GM12878 (cell line): ENCODE measurements at regions not wholly inside any gene's neighbourhood (a gene's known extent, or its start where the extent isn't known, plus 50 kb on each side); places are given as distances from the start of the nearest gene placed in this dataset.

Experiments
- ATAC-seq: fragments of 200-7000 bp; cut with Tn5 transposase; 3 replicates; pipeline ENCODE4 v1.9.1; 2020; ENCODE audit warnings: mild to moderate bottlenecking, moderate library complexity
- BruUV-seq: library from RNA; stranded (reverse); fragments of 400-500 nt; replicated peaks from 2 replicates; lab custom pipeline; 2021; lab: Mats Ljungman, UMichigan
- CTCF ChIA-PET: fragments of 300-600 bp; sonication (Branson Sonifier 250); formaldehyde crosslinking; extraction: SDS; loops from one replicate; lab custom pipeline; 2021; ENCODE audit warnings: inconsistent platforms; lab: Yijun Ruan, JAX
- POLR2A ChIA-PET: fragments of 350-600 bp; formaldehyde crosslinking; extraction: SDS; loops from one replicate; lab custom pipeline; 2021; ENCODE audit warnings: inconsistent platforms; lab: Charles Lee
- RAD21 ChIA-PET: fragments of 300-600 bp; sonication (Branson Sonifier 250); formaldehyde crosslinking; loops from one replicate; lab custom pipeline; 2023; ENCODE audit warnings: antibody characterized with exemption; ENCODE audit not compliant: unreplicated experiment; lab: Charles Lee
- SMC1A ChIA-PET: fragments of 300-600 bp; sonication (Branson Sonifier 250); formaldehyde crosslinking; loops from one replicate; lab custom pipeline; 2023; ENCODE audit not compliant: unreplicated experiment, uncharacterized antibody; lab: Charles Lee
- DNase-seq: peaks from one replicate; pipeline ENCODE4 v3.0.0-alpha.2; 2011; ENCODE audit warnings: low read depth, low spot score
- FAIRE-seq: peaks from 3 replicates; lab custom pipeline; 2011; peaks lifted over from hg19 to GRCh38; lab: Jason Lieb, UNC
- H2AFZ ChIP-seq: 2 replicates; pipeline ENCODE4 v1.6.0; 2011; ENCODE audit warnings: low read depth, low read length, control low read depth; ENCODE audit not compliant: control insufficient read depth
- H3K27ac ChIP-seq: 2 replicates; pipeline ENCODE4 v1.5.1; 2011; ENCODE audit warnings: control low read depth; ENCODE audit not compliant: control insufficient read depth, insufficient read depth
- H3K27me3 ChIP-seq, 2 experiments: replicated peaks in 1 of 2; 2 replicates each; pipeline versions ENCODE4 v1.6.0 to v1.6.1; 2011; ENCODE audit warnings: low read length in 1 of 2; ENCODE audit not compliant: control insufficient read depth in 2 of 2, insufficient read depth in 2 of 2
- H3K36me3 ChIP-seq, 2 experiments: 2 replicates each; pipeline ENCODE4 v1.5.1; 2011; ENCODE audit warnings: low read length in 1 of 2; ENCODE audit not compliant: control insufficient read depth in 2 of 2, insufficient read depth in 2 of 2
- H3K4me1 ChIP-seq: 2 replicates; pipeline ENCODE4 v1.6.1; 2011; ENCODE audit warnings: mild to moderate bottlenecking, low read length, moderate library complexity, mixed read lengths; ENCODE audit not compliant: control insufficient read depth, insufficient read depth
- H3K4me2 ChIP-seq: 2 replicates; pipeline ENCODE4 v1.6.0; 2011; ENCODE audit warnings: control low read depth; ENCODE audit not compliant: control insufficient read depth, insufficient read depth
- H3K4me3 ChIP-seq: fragments of 200-600 bp; sonication (generic); 2 replicates; pipeline ENCODE4 v1.5.1; 2016
- H3K79me2 ChIP-seq: 2 replicates; pipeline ENCODE4 v1.6.0; 2011; ENCODE audit warnings: low read length; ENCODE audit not compliant: control insufficient read depth, insufficient read depth
- H3K9ac ChIP-seq: 2 replicates; pipeline ENCODE4 v1.8.0; 2011; ENCODE audit warnings: low read length, control low read depth, mixed read lengths; ENCODE audit not compliant: control insufficient read depth, insufficient read depth
- H3K9me3 ChIP-seq: replicated peaks from 3 replicates; pipeline ENCODE4 v1.5.1; 2011; ENCODE audit warnings: mild to moderate bottlenecking, low read length; ENCODE audit not compliant: control insufficient read depth, insufficient read depth
- H4K20me1 ChIP-seq: 2 replicates; pipeline ENCODE4 v1.6.0; 2011; ENCODE audit not compliant: control insufficient read depth, insufficient read depth
- CREB1 ChIP-seq: IDR thresholded peaks from 2 replicates; pipeline ENCODE4 v1.6.1; 2012; ENCODE audit warnings: low read depth, mild to moderate bottlenecking, inconsistent platforms
- HDGF ChIP-seq: fragments of 450-650 bp; IDR thresholded peaks from 2 replicates; pipeline ENCODE4 v1.6.1; 2016; ENCODE audit warnings: antibody characterized with exemption
- LARP7 ChIP-seq: fragments of 450-650 bp; IDR thresholded peaks from 2 replicates; pipeline ENCODE4 v1.6.1; 2017; ENCODE audit warnings: mild to moderate bottlenecking
- NR2C2 ChIP-seq: IDR thresholded peaks from 2 replicates; pipeline ENCODE4 v1.6.1; 2011; ENCODE audit warnings: borderline replicate concordance, low read depth; ENCODE audit not compliant: control insufficient read depth, insufficient read length
- ZNF217 ChIP-seq: fragments of 450-650 bp; IDR thresholded peaks from 2 replicates; pipeline ENCODE4 v1.6.1; 2017; ENCODE audit warnings: antibody characterized with exemption, mild to moderate bottlenecking
- WGBS: methylation state at CpG from one replicate; pipeline ENCODE4 v1.1.6; 2016; ENCODE audit warnings: low lambda C conversion rate; ENCODE audit not compliant: insufficient replicate concordance, insufficient coverage; ENCODE audit errors: missing lambda C conversion rate; 5-methylcytosine and 5-hydroxymethylcytosine counted together
- in situ Hi-C: fragments of 300-500 bp; cut with MboI; formaldehyde crosslinking; loops from 9 replicates; pipeline ENCODE4 v1.14.3; 2018; ENCODE audit warnings: mixed read lengths
- intact Hi-C: fragments of 100-400 bp; cut with micrococcal nuclease; formaldehyde crosslinking; loops from one replicate; pipeline ENCODE4 v1.14.2; 2022; ENCODE audit not compliant: unreplicated experiment

DNA sequence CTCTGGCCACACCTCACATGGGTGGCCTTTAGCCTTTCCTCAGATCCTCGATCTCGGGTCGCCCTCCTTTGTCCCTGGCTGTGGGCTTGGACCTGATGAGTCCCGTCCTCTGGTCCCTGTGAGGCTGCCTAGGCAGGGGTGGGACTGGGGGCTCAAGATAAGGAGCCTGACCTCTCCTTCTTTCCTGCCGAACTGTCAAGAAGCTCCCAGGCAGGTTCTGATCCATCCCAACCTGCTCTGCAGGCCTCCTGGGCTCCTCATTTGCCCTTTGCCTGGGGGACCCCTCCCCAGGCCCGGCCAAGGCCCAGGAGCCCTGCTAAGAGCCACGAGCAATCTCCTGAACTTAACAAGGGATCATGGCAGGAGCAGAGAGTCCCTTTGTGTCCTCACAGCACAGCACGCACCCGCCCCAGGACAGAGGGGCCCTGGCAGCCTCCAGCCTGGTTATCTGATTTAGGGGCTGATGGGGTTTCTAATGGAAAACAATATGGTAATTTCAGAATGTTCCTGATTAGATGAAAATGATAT lies 82.4 kb upstream of the POU3F1 start:
- H3K27ac ChIP-seq = no peak overlapping the region
- no TSS peak for BruUV-seq
- no peak overlapping the region for H3K9ac ChIP-seq
- no peak overlapping the region for H3K4me3 ChIP-seq
- no peaks in the 10 kb centered on the region for H3K79me2 ChIP-seq
- ATAC-seq = no peak
- intact Hi-C loops = no loop called here
- no peaks in the 10 kb centered on the region for H3K4me1 ChIP-seq
- H3K9me3 ChIP-seq = no peaks in the 10 kb centered on the region
- no peaks in the 10 kb centered on the region for H3K36me3 ChIP-seq
- H3K27me3 ChIP-seq = peaks cover 0 to 2% of the 10 kb centered on the region in 2 experiments
- TF ChIP-seq HDGF = no peak
- TF ChIP-seq, all 136 proteins: peak for 0
- SMC1A ChIA-PET = interaction anchor here (0.9 kb wide), 1 partner anchor 26 kb away, joined by 3 read pairs; no protein-coding TSS in a partner anchor
- POLR2A ChIA-PET = no interaction called here
- no peak for FAIRE-seq
- H4K20me1 ChIP-seq = no peaks in the 10 kb centered on the region
- WGBS = 21% methylated on average over 9 of the region's 9 CpGs
- DNase-seq = no peak
- RAD21 ChIA-PET = no interaction called here
- CTCF ChIA-PET = interaction anchor here (0.6 to 1.6 kb wide), 7 partner anchors 13 to 638 kb away, joined by 3 to 5 read pairs (median 3); no protein-coding TSS in a partner anchor
- no peak overlapping the region for H2AFZ ChIP-seq
- in situ Hi-C loops = no loop called here
- no peak overlapping the region for H3K4me2 ChIP-seq

DNA sequence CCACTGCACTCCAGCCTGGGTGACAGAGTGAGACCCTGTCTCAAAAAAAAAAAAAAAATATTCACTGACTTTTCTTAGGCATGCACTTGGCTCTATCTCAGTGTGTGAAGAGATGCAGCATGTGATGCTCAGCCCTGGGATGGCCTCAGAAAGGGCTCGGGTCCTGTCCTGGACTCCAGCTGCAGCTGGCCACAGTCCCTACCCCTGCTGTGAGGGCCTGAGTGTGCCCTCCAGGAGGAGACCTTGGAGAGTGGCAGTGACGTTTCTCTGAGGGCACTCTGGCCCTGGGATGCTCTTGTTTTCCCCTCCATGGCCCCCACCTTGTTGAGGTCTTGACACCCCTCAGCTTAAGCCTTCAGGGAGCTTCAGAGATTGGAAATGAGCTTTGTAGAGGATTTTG lies 81.9 kb upstream of the POU3F1 start:
- H3K4me3 ChIP-seq = no peak overlapping the region
- ChIA-PET RAD21 (no interaction called here), POLR2A (no interaction called here), CTCF (interaction anchor here (1.1 kb wide), 1 partner anchor 14 kb away, joined by 5 read pairs; no protein-coding TSS in a partner anchor), SMC1A (interaction anchor here (0.9 kb wide), 1 partner anchor 26 kb away, joined by 3 read pairs; no protein-coding TSS in a partner anchor)
- H3K79me2 ChIP-seq = no peaks in the 10 kb centered on the region
- in situ Hi-C loops = no loop called here
- no peaks in the 10 kb centered on the region for H3K4me1 ChIP-seq
- no peak for TF ChIP-seq CREB1
- no peak for TF ChIP-seq LARP7
- TF ChIP-seq ZNF217 = no peak
- TF ChIP-seq NR2C2 = no peak
- intact Hi-C loops = no loop called here
- no peaks in the 10 kb centered on the region for H3K9me3 ChIP-seq
- no TSS peak for BruUV-seq
- no peaks in the 10 kb centered on the region for H3K36me3 ChIP-seq
- FAIRE-seq = no peak
- no peak overlapping the region for H3K9ac ChIP-seq
- ATAC-seq = no peak
- H3K27ac ChIP-seq = no peak overlapping the region
- peaks cover 0 to 2% of the 10 kb centered on the region in 2 experiments for H3K27me3 ChIP-seq
- DNase-seq = no peak
- 25% methylated on average over 2 of the region's 2 CpGs for WGBS
- no peak overlapping the region for H3K4me2 ChIP-seq
- H2AFZ ChIP-seq = no peak overlapping the region
- H4K20me1 ChIP-seq = no peaks in the 10 kb centered on the region
